Mesendoderm (in vitro differentiated cells): ENCODE measurements at regions not wholly inside any gene's neighbourhood (a gene's known extent, or its start where the extent isn't known, plus 50 kb on each side); places are given as distances from the start of the nearest gene placed in this dataset.

Source experiments
- DNase-seq: peaks from one replicate; pipeline ENCODE4 v3.0.0; 2013
- H2AK5ac ChIP-seq: 2 replicates; pipeline ENCODE4 v1.6.1; 2013; ENCODE audit warnings: low read length, inconsistent platforms
- H2BK120ac ChIP-seq: 2 replicates; pipeline ENCODE4 v1.6.1; 2013; ENCODE audit warnings: low read depth, mild to moderate bottlenecking, low read length, moderate library complexity, mixed read lengths
- H2BK15ac ChIP-seq: replicated peaks from 2 replicates; pipeline ENCODE4 v1.6.1; 2013; ENCODE audit warnings: low read depth, mild to moderate bottlenecking, moderate library complexity
- H2BK5ac ChIP-seq: 2 replicates; pipeline ENCODE4 v1.6.1; 2013; ENCODE audit warnings: low read length, inconsistent platforms
- H3K18ac ChIP-seq: 2 replicates; pipeline ENCODE4 v1.6.1; 2013; ENCODE audit warnings: mild to moderate bottlenecking, low read length, mixed read lengths
- H3K23ac ChIP-seq: one replicate; pipeline ENCODE4 v1.6.1; 2013; ENCODE audit warnings: low read length
- H3K27ac ChIP-seq: 2 replicates; pipeline ENCODE4 v1.5.1; 2013; ENCODE audit warnings: low read depth, mild to moderate bottlenecking, inconsistent platforms, low read length, moderate library complexity
- H3K27me3 ChIP-seq: 2 replicates; pipeline ENCODE4 v1.6.1; 2013; ENCODE audit warnings: low read length, control low read depth, mild to moderate bottlenecking, inconsistent platforms; ENCODE audit not compliant: insufficient read depth, poor library complexity
- H3K36me3 ChIP-seq: 2 replicates; pipeline ENCODE4 v1.6.1; 2013; ENCODE audit warnings: low read length, inconsistent platforms; ENCODE audit not compliant: control insufficient read depth, insufficient read depth
- H3K4ac ChIP-seq: one replicate; pipeline ENCODE4 v1.6.1; 2013; ENCODE audit warnings: low read depth, mild to moderate bottlenecking, low read length, moderate library complexity
- H3K4me1 ChIP-seq: 2 replicates; pipeline ENCODE4 v1.6.1; 2013; ENCODE audit warnings: low read depth, low read length, inconsistent platforms; ENCODE audit not compliant: control insufficient read depth
- H3K4me2 ChIP-seq: 2 replicates; pipeline ENCODE4 v1.6.1; 2013; ENCODE audit warnings: low read length
- H3K4me3 ChIP-seq: 2 replicates; pipeline ENCODE4 v1.5.1; 2013; ENCODE audit warnings: mild to moderate bottlenecking, low read length
- H3K56ac ChIP-seq: one replicate; pipeline ENCODE4 v1.6.1; 2013; ENCODE audit warnings: low read length
- H3K79me1 ChIP-seq: 2 replicates; pipeline ENCODE4 v1.6.1; 2013; ENCODE audit warnings: low read length, inconsistent platforms
- H3K79me2 ChIP-seq: 2 replicates; pipeline ENCODE4 v1.6.1; 2013; ENCODE audit warnings: mild to moderate bottlenecking, low read length; ENCODE audit not compliant: control insufficient read depth, insufficient read depth
- H3K9ac ChIP-seq: 2 replicates; pipeline ENCODE4 v1.6.1; 2013; ENCODE audit warnings: low read length, inconsistent platforms
- H4K5ac ChIP-seq: one replicate; pipeline ENCODE4 v1.6.1; 2013; ENCODE audit warnings: low read length
- H4K8ac ChIP-seq: one replicate; pipeline ENCODE4 v1.6.1; 2013; ENCODE audit warnings: low read depth, mild to moderate bottlenecking, control low read depth, low read length, moderate library complexity
- WGBS: extraction: QIAGEN DNeasy Blood & Tissue Kit; methylation state at CpG from one replicate; pipeline ENCODE4 v1.1.7; 2013; ENCODE audit warnings: low lambda C conversion rate, missing lambda C conversion rate; ENCODE audit not compliant: insufficient coverage; ENCODE audit errors: extremely low coverage; 5-methylcytosine and 5-hydroxymethylcytosine counted together

DNA sequence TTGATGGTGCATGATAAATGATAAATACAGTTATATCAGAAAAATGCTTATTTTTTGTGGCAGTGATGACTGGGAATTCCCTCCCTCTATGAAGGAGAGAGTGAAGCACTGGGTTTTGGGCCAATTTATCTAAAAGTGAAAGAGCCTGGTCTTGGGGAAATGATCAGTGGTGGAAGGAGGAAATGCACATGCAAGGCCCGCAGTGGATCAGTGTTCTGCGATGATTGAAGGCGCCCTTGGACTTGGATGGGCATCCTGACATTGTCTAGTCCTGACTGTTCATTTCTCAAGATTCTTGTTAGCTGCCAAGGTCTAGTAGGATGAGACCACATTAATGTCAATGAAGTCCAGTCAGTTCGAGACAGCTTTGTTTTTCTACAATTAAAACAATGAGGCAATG, 272.0 kb upstream of the SLC35B3 start:
- no peaks in the 10 kb centered on the region for H3K27me3 ChIP-seq
- WGBS: no CpG with 5 or more reads among the region's 4 CpGs
- H3K23ac ChIP-seq: no peak overlapping the region
- H3K4me2 ChIP-seq: no peak overlapping the region
- no peak overlapping the region for H3K18ac ChIP-seq
- no peak overlapping the region for H2BK120ac ChIP-seq
- H3K4ac ChIP-seq: no peak overlapping the region
- H3K9ac ChIP-seq: no peak overlapping the region
- no peaks in the 10 kb centered on the region for H3K79me2 ChIP-seq
- H3K27ac ChIP-seq: no peak overlapping the region
- no peaks in the 10 kb centered on the region for H3K79me1 ChIP-seq
- no peak for DNase-seq
- H2BK15ac ChIP-seq: no peak overlapping the region
- no peak overlapping the region for H3K4me3 ChIP-seq
- H3K56ac ChIP-seq: no peak overlapping the region
- H4K8ac ChIP-seq: no peak overlapping the region
- H2AK5ac ChIP-seq: no peak overlapping the region
- no peak overlapping the region for H2BK5ac ChIP-seq
- no peaks in the 10 kb centered on the region for H3K36me3 ChIP-seq
- no peak overlapping the region for H4K5ac ChIP-seq
- no peaks in the 10 kb centered on the region for H3K4me1 ChIP-seq

DNA sequence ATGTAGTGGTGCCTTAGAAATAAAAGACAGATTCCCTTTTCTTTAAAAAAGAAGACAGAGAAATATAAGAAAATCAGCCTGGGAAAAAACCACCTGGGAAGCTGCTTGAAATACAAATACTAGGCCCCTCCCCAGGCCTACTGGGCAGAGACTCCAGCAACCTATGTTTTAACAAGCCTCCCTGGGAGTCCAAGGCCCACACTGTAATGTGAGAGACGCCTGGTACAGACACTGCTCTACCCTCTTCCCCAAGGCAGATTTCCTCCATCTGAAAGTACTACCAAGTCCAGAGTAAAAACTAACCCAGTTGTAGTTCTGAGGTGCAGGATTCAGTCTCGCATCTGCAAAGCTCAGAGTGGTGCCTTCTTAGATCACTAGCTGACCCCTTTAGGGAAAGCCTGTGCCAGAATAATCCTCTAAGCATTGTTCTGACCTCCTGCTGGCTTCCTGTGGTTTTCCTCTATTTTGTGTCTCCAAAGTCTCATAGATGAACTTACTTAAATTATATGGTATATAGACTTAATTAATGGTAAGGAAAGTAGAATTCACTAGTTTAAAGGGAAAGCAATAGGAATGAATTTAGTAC, 270.2 kb upstream of the SLC35B3 start:
- DNase-seq: peak; percentile 35
- no peaks in the 10 kb centered on the region for H3K27me3 ChIP-seq
- H3K18ac ChIP-seq: no peak overlapping the region
- no peak overlapping the region for H4K8ac ChIP-seq
- WGBS: no CpG with 5 or more reads among the region's 2 CpGs
- no peaks in the 10 kb centered on the region for H3K36me3 ChIP-seq
- peak overlapping the region; percentile 28 for H2BK120ac ChIP-seq
- no peak overlapping the region for H2AK5ac ChIP-seq
- H3K79me2 ChIP-seq: no peaks in the 10 kb centered on the region
- no peak overlapping the region for H3K4me3 ChIP-seq
- no peaks in the 10 kb centered on the region for H3K79me1 ChIP-seq
- no peak overlapping the region for H2BK5ac ChIP-seq
- no peak overlapping the region for H3K9ac ChIP-seq
- no peak overlapping the region for H3K23ac ChIP-seq
- no peak overlapping the region for H3K56ac ChIP-seq
- no peak overlapping the region for H4K5ac ChIP-seq
- H3K4me1 ChIP-seq: no peaks in the 10 kb centered on the region
- H3K4ac ChIP-seq: no peak overlapping the region
- no peak overlapping the region for H3K27ac ChIP-seq
- no peak overlapping the region for H3K4me2 ChIP-seq
- no peak overlapping the region for H2BK15ac ChIP-seq

- DNase-seq: no peak
- no peak overlapping the region for H2BK15ac ChIP-seq
- H3K79me1 ChIP-seq: no peaks in the 10 kb centered on the region
- no peak overlapping the region for H3K4me2 ChIP-seq
- H3K4ac ChIP-seq: no peak overlapping the region
- no peaks in the 10 kb centered on the region for H3K79me2 ChIP-seq
- H3K4me1 ChIP-seq: no peaks in the 10 kb centered on the region
- no peak overlapping the region for H3K9ac ChIP-seq
- H3K4me3 ChIP-seq: no peak overlapping the region
- H3K18ac ChIP-seq: no peak overlapping the region
- no peak overlapping the region for H2AK5ac ChIP-seq
- H3K36me3 ChIP-seq: no peaks in the 10 kb centered on the region
- H4K5ac ChIP-seq: no peak overlapping the region
- no peaks in the 10 kb centered on the region for H3K27me3 ChIP-seq
- H3K23ac ChIP-seq: no peak overlapping the region
- no peak overlapping the region for H4K8ac ChIP-seq
- H2BK120ac ChIP-seq: no peak overlapping the region
- no peak overlapping the region for H2BK5ac ChIP-seq
- H3K56ac ChIP-seq: no peak overlapping the region
- WGBS: no CpG with 5 or more reads among the region's 1 CpG
- no peak overlapping the region for H3K27ac ChIP-seq
Observed at GRCh38 chr6:8703059-8703458, 267.7 kb upstream of the SLC35B3 start.

DNA sequence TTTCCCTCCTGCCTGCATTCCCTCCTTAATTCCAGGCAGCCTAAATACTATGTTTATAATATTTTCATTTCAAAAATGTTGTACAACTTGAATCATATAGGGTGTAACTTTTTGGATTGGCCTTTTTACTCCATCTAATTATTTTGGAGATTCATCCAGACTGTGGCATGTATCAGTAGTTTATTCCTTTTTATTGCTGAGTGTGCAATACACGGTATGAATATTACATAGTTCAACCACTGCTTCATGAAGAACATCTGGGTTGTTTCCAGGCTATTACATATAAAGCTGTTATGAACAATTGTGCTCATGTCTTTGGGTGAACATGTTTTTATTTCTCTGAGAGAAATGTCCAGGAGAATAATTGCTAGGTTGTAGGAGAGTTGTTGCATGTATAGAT, 253.5 kb upstream of the SLC35B3 start:
- no peak overlapping the region for H2BK15ac ChIP-seq
- no peak overlapping the region for H3K9ac ChIP-seq
- no peak overlapping the region for H3K27ac ChIP-seq
- H3K4me2 ChIP-seq: no peak overlapping the region
- H4K5ac ChIP-seq: no peak overlapping the region
- no peak overlapping the region for H3K4ac ChIP-seq
- H3K79me2 ChIP-seq: no peaks in the 10 kb centered on the region
- no peak overlapping the region for H3K56ac ChIP-seq
- H3K23ac ChIP-seq: no peak overlapping the region
- H3K18ac ChIP-seq: no peak overlapping the region
- no peak for DNase-seq
- H2AK5ac ChIP-seq: no peak overlapping the region
- no peaks in the 10 kb centered on the region for H3K79me1 ChIP-seq
- no peaks in the 10 kb centered on the region for H3K36me3 ChIP-seq
- no peak overlapping the region for H2BK5ac ChIP-seq
- no CpG with 5 or more reads among the region's 1 CpG for WGBS
- H3K4me3 ChIP-seq: no peak overlapping the region
- no peak overlapping the region for H2BK120ac ChIP-seq
- no peaks in the 10 kb centered on the region for H3K27me3 ChIP-seq
- no peak overlapping the region for H4K8ac ChIP-seq
- no peaks in the 10 kb centered on the region for H3K4me1 ChIP-seq

GRCh38 chr6:8686077-8686476, 250.7 kb upstream of the SLC35B3 start:
- DNase-seq: no peak
- Histone ChIP-seq H2AK5ac (no peak overlapping the region), H2BK120ac (no peak overlapping the region), H3K27me3 (no peaks in the 10 kb centered on the region), H4K8ac (no peak overlapping the region), H2BK5ac (no peak overlapping the region), H3K9ac (no peak overlapping the region), H3K4ac (no peak overlapping the region), H3K56ac (no peak overlapping the region), H3K4me2 (no peak overlapping the region), H3K79me1 (no peaks in the 10 kb centered on the region), H3K4me1 (no peaks in the 10 kb centered on the region), H3K18ac (no peak overlapping the region), H3K27ac (no peak overlapping the region), H4K5ac (no peak overlapping the region), H3K36me3 (no peaks in the 10 kb centered on the region), H3K4me3 (no peak overlapping the region), H2BK15ac (no peak overlapping the region), H3K79me2 (no peaks in the 10 kb centered on the region), H3K23ac (no peak overlapping the region)
- no CpG with 5 or more reads among the region's 3 CpGs for WGBS

DNA sequence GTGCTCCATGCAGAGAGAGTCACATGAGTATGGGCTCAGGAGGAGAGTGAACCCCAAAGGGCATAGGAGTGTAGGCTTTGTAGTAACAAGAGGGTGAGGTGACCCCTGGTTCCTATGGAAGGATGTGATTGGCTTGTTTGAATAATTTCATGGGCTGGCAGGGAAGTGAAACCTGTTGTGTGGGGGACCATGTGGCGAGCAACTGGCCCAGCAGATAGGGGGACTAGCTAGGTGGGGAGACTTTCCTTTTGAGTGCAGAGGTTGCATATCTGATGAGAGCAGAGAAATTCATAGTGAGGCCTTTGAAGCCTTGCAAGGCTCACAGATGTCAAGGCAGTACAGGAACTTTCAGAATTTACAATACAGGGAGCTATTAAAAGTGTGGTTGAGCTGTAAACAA, 247.9 kb upstream of the SLC35B3 start:
- Histone ChIP-seq H3K9ac (no peak overlapping the region), H3K18ac (no peak overlapping the region), H3K4me2 (no peak overlapping the region), H2AK5ac (no peak overlapping the region), H3K23ac (no peak overlapping the region), H3K4me3 (no peak overlapping the region), H2BK15ac (no peak overlapping the region), H4K5ac (no peak overlapping the region), H3K79me2 (no peaks in the 10 kb centered on the region), H4K8ac (no peak overlapping the region), H3K4me1 (no peaks in the 10 kb centered on the region), H3K27ac (no peak overlapping the region), H3K4ac (no peak overlapping the region), H3K36me3 (no peaks in the 10 kb centered on the region), H3K79me1 (no peaks in the 10 kb centered on the region), H3K56ac (no peak overlapping the region), H2BK5ac (no peak overlapping the region), H3K27me3 (no peaks in the 10 kb centered on the region), H2BK120ac (no peak overlapping the region)
- no peak for DNase-seq
- WGBS: no CpG with 5 or more reads among the region's 1 CpG
